Keratinocyte (primary cell): ENCODE measurements at regions not wholly inside any gene's neighbourhood (a gene's known extent, or its start where the extent isn't known, plus 50 kb on each side); places are given as distances from the start of the nearest gene placed in this dataset.

ENCODE experiments used
- CTCF ChIP-seq, 3 experiments: IDR thresholded peaks in 1 of 3; conservative IDR thresholded peaks in 1 of 3; optimal IDR thresholded peaks in 1 of 3; 2 replicates in 2 of 3; 3 replicates in 1 of 3; pipeline versions ENCODE3 to v1.5.1; 2011; ENCODE audit warnings: low read length in 3 of 3, mild to moderate bottlenecking in 3 of 3, moderate library complexity in 2 of 3, control low read depth in 1 of 3, inconsistent platforms in 1 of 3; ENCODE audit not compliant: insufficient read depth in 2 of 3; ENCODE audit errors: extremely low read depth in 1 of 3
- EZH2 ChIP-seq: IDR thresholded peaks from one replicate; pipeline ENCODE4 v1.6.1; 2012; ENCODE audit warnings: inconsistent platforms, mild to moderate bottlenecking, low read length, moderate library complexity

- TF ChIP-seq CTCF (optimal IDR thresholded peaks at IDR 0.05 in 1 of 3, IDR thresholded peaks at IDR 0.05 in 1 of 3, conservative IDR thresholded peaks at IDR 0.05 in 1 of 3; ENCODE audit: extremely low read depth in 1 of 3, insufficient read depth in 2 of 3, low read length in 3 of 3) (no peak), EZH2 (no peak)
Observed at GRCh38 chr11:80559942-80560341, 1119.1 kb upstream of the TENM4 start.
